ENCODE measurements at regions not wholly inside any gene's neighbourhood (a gene's known extent, or its start where the extent isn't known, plus 50 kb on each side); places are given as distances from the start of the nearest gene placed in this dataset.

DNA sequence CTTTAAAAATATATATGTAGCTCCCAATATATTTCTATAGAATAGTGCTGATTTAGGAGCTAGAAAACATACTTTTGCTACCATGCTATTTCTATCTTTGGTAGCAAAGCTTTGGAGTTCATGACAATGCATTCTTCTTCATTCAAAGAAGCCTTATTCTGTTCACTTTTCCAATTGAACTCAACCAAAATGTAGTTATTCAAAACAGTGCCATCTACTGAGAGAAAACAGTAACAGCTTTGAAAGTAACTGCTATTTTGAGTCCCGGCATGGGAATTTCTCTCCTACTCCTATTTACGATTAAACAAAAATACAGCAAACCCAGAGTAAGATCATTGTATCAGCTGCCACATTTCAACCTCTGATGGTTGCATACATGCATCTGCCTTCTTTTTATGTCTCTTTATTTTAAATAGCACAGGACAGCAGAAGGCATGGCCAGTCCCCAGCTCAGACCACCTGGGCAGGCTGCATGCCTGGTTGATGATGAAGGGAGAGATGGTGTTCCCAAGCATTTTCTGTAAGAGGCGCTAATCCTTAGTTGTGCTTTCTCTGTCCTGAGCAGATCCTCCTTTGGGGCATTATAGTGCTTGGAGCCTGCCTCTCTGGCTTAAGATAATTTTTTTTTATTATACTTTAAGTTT lies 69.7 kb upstream of the SULT1C3 start:
- no peak overlapping the region for H3K27ac Mint-ChIP-seq (ENCODE audit: unreplicated experiment)
- no peaks in the 10 kb centered on the region for H3K36me3 Mint-ChIP-seq (ENCODE audit: unreplicated experiment)
- no peaks in the 10 kb centered on the region for H3K4me1 Mint-ChIP-seq (ENCODE audit: unreplicated experiment)
- H3K27me3 Mint-ChIP-seq (ENCODE audit: unreplicated experiment): peaks cover 33% of the 10 kb centered on the region
- H3K4me3 Mint-ChIP-seq (ENCODE audit: unreplicated experiment): no peak overlapping the region
- no peak for DNase-seq (ENCODE audit: extremely low spot score, unreplicated experiment)
- H3K9me3 Mint-ChIP-seq (ENCODE audit: unreplicated experiment): no peaks in the 10 kb centered on the region
- TF ChIP-seq CTCF (IDR thresholded peaks at IDR 0.05): peak; percentile 66

- TF ChIP-seq CTCF (IDR thresholded peaks at IDR 0.05): no peak
- DNase-seq (ENCODE audit: extremely low spot score, unreplicated experiment): no peak
- Mint-ChIP-seq H3K9me3 (ENCODE audit: unreplicated experiment) (no peaks in the 10 kb centered on the region), H3K36me3 (ENCODE audit: unreplicated experiment) (no peaks in the 10 kb centered on the region), H3K4me1 (ENCODE audit: unreplicated experiment) (no peaks in the 10 kb centered on the region), H3K4me3 (ENCODE audit: unreplicated experiment) (no peak overlapping the region), H3K27me3 (ENCODE audit: unreplicated experiment) (peaks cover 34% of the 10 kb centered on the region), H3K27ac (ENCODE audit: unreplicated experiment) (no peak overlapping the region)
These were observed 68.1 kb upstream of the SULT1C3 start for GRCh38 chr2:108171657-108172056.

GRCh38 chr2:108182489-108182888 lies 57.3 kb upstream of the SULT1C3 start:
- Mint-ChIP-seq H3K4me3 (ENCODE audit: unreplicated experiment) (no peak overlapping the region), H3K27ac (ENCODE audit: unreplicated experiment) (no peak overlapping the region), H3K27me3 (ENCODE audit: unreplicated experiment) (peaks cover 55% of the 10 kb centered on the region), H3K36me3 (ENCODE audit: unreplicated experiment) (no peaks in the 10 kb centered on the region), H3K9me3 (ENCODE audit: unreplicated experiment) (no peaks in the 10 kb centered on the region), H3K4me1 (ENCODE audit: unreplicated experiment) (no peaks in the 10 kb centered on the region)
- no peak for DNase-seq (ENCODE audit: extremely low spot score, unreplicated experiment)
- peak; percentile 25 for TF ChIP-seq CTCF (IDR thresholded peaks at IDR 0.05)

GRCh38 chr2:108184419-108184818 lies 55.3 kb upstream of the SULT1C3 start:
- Mint-ChIP-seq H3K27ac (ENCODE audit: unreplicated experiment) (no peak overlapping the region), H3K36me3 (ENCODE audit: unreplicated experiment) (no peaks in the 10 kb centered on the region), H3K4me1 (ENCODE audit: unreplicated experiment) (no peaks in the 10 kb centered on the region), H3K27me3 (ENCODE audit: unreplicated experiment) (peaks cover 52% of the 10 kb centered on the region), H3K9me3 (ENCODE audit: unreplicated experiment) (no peaks in the 10 kb centered on the region), H3K4me3 (ENCODE audit: unreplicated experiment) (no peak overlapping the region)
- TF ChIP-seq CTCF (IDR thresholded peaks at IDR 0.05): peak; percentile 48
- DNase-seq (ENCODE audit: extremely low spot score, unreplicated experiment): no peak

GRCh38 chr2:108189316-108189715 lies 50.5 kb upstream of the SULT1C3 start:
- TF ChIP-seq CTCF (IDR thresholded peaks at IDR 0.05): no peak
- no peak for DNase-seq (ENCODE audit: extremely low spot score, unreplicated experiment)
- Mint-ChIP-seq H3K36me3 (ENCODE audit: unreplicated experiment) (no peaks in the 10 kb centered on the region), H3K4me1 (ENCODE audit: unreplicated experiment) (peaks cover 2% of the 10 kb centered on the region), H3K27ac (ENCODE audit: unreplicated experiment) (no peak overlapping the region), H3K9me3 (ENCODE audit: unreplicated experiment) (no peaks in the 10 kb centered on the region), H3K4me3 (ENCODE audit: unreplicated experiment) (no peak overlapping the region), H3K27me3 (ENCODE audit: unreplicated experiment) (peaks cover 59% of the 10 kb centered on the region)

Data from osteocyte (in vitro differentiated cells).